ENCODE measurements at regions not wholly inside any gene's neighbourhood (a gene's known extent, or its start where the extent isn't known, plus 50 kb on each side); places are given as distances from the start of the nearest gene placed in this dataset.

GRCh38 chrY:13167698-13168097 is 263.0 kb downstream of the DDX3Y start:
- no peak for DNase-seq (ENCODE audit: low read depth in 2 of 2)

- no peak for DNase-seq (ENCODE audit: low read depth in 2 of 2)
Observed at GRCh38 chrY:13168257-13168656, 263.6 kb downstream of the DDX3Y start.

All from stimulated activated CD8-positive, alpha-beta memory T cell treated with anti-CD3 and anti-CD28 coated beads, Interleukin-15, amount 100 ng/mL, for 48 hours (primary cell).